OCI-LY7 (cell line): ENCODE measurements at regions not wholly inside any gene's neighbourhood (a gene's known extent, or its start where the extent isn't known, plus 50 kb on each side); places are given as distances from the start of the nearest gene placed in this dataset.
A peak's percentile ranks its signal among the peaks of the same experiment; 100 is the strongest.

Source experiments
- BruUV-seq: library from RNA; stranded (reverse); fragments of 400-500 nt; replicated peaks from 2 replicates; lab custom pipeline; 2021; lab: Mats Ljungman, UMichigan
- CTCF ChIA-PET: fragments of 300-600 bp; sonication (Branson Sonifier 250); formaldehyde crosslinking; loops from one replicate; lab custom pipeline; 2022; ENCODE audit warnings: antibody characterized with exemption; ENCODE audit not compliant: unreplicated experiment; lab: Charles Lee
- POLR2A ChIA-PET: fragments of 300-600 bp; sonication (Branson Sonifier 250); formaldehyde crosslinking; loops from one replicate; lab custom pipeline; 2022; ENCODE audit warnings: antibody characterized with exemption; lab: Charles Lee
- DNase-seq: peaks from one replicate; pipeline ENCODE4 v3.0.0-alpha.2; 2015; ENCODE audit warnings: low spot score
- H2AFZ ChIP-seq: fragments of 200-600 bp; sonication (generic), shearing (Covaris generic); 2 replicates; pipeline ENCODE4 v1.6.1; 2014; ENCODE audit warnings: mild to moderate bottlenecking, antibody characterized with exemption, low read length, moderate library complexity
- H3K27ac ChIP-seq: fragments of 200-600 bp; sonication (generic); 2 replicates; pipeline ENCODE4 v1.5.1; 2014; ENCODE audit warnings: mixed run types, low read depth, mild to moderate bottlenecking, moderate library complexity, low read length, inconsistent platforms; ENCODE audit not compliant: poor library complexity, severe bottlenecking
- H3K36me3 ChIP-seq: fragments of 200-600 bp; sonication (generic); 2 replicates; pipeline ENCODE4 v1.6.1; 2014; ENCODE audit warnings: mild to moderate bottlenecking, antibody characterized with exemption, low read length, moderate library complexity, mixed read lengths; ENCODE audit not compliant: insufficient read depth
- H3K4me1 ChIP-seq: fragments of 200-600 bp; sonication (generic); 2 replicates; pipeline ENCODE4 v1.5.1; 2014; ENCODE audit warnings: mild to moderate bottlenecking, low read length; ENCODE audit not compliant: insufficient read depth, poor library complexity, severe bottlenecking
- H3K4me2 ChIP-seq: fragments of 200-600 bp; sonication (generic); 2 replicates; pipeline ENCODE4 v1.6.1; 2014; ENCODE audit warnings: mild to moderate bottlenecking, low read length
- H3K4me3 ChIP-seq: fragments of 200-600 bp; sonication (generic); 2 replicates; pipeline ENCODE4 v1.5.1; 2014; ENCODE audit warnings: mild to moderate bottlenecking, low read depth, low read length; ENCODE audit not compliant: poor library complexity, severe bottlenecking
- H3K79me2 ChIP-seq: fragments of 200-600 bp; sonication (generic); 2 replicates; pipeline ENCODE4 v1.6.1; 2016; ENCODE audit warnings: low read depth, mild to moderate bottlenecking, low read length, moderate library complexity, mixed read lengths; ENCODE audit not compliant: insufficient read depth
- H3K9me2 ChIP-seq: fragments of 200-600 bp; sonication (generic); 2 replicates; pipeline ENCODE4 v1.6.1; 2016; ENCODE audit warnings: mild to moderate bottlenecking, low read length, mixed read lengths; ENCODE audit not compliant: insufficient read depth
- H3K9me3 ChIP-seq: fragments of 200-600 bp; sonication (generic); 2 replicates; pipeline ENCODE4 v1.6.1; 2014; ENCODE audit warnings: mild to moderate bottlenecking, mixed run types, low read length, mixed read lengths
- H4K20me1 ChIP-seq: fragments of 200-600 bp; sonication (generic); 2 replicates; pipeline ENCODE4 v1.6.1; 2014; ENCODE audit warnings: mild to moderate bottlenecking, antibody characterized with exemption, low read length, moderate library complexity, mixed read lengths; ENCODE audit not compliant: insufficient read depth
- EZH2phosphoT487 ChIP-seq: fragments of 200-600 bp; sonication (generic); IDR thresholded peaks from 2 replicates; pipeline ENCODE4 v1.6.1; 2018; ENCODE audit warnings: low read depth, borderline replicate concordance, mild to moderate bottlenecking, mixed run types, antibody characterized with exemption, low read length, moderate library complexity, mixed read lengths
- intact Hi-C: fragments of 100-400 bp; cut with micrococcal nuclease; formaldehyde crosslinking; loops from one replicate; pipeline ENCODE4 v1.10.0; 2022; ENCODE audit not compliant: unreplicated experiment
- TF ChIP-seq, protein P1 (sequence below): fragments of 200-600 bp; sonication (generic); conservative IDR thresholded peaks from 2 replicates; pipeline ENCODE4 v1.5.1; 2014; ENCODE audit warnings: mild to moderate bottlenecking, antibody characterized with exemption, low read length, moderate library complexity, mixed read lengths

DNA sequence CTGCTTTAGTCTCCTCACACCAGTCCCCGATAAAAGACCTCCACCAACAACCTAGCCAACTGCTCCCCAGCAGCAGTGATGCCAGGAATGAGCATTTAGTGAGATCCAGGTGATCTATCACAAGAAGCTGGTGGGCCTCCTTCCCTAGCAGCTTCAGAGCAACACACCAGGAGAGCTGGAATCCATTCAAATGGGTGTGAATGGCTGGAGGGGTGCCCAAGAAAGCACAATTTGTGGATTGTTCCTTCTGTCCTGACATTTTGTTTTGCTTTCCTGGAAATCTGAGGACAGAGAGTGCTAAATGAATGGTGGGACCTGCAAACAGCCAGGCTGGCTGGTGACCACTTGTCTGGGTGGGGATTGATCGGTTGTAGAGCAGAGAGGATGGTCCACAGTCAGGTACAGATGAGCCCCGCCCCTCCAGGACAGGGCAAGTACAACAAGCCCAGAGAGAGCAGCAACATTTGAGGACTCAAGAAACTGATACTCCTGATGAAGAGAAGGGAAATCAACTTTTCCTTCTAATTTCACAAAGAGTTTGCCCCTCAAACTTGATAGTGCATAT lies 316.8 kb downstream of the VPS13C start:
- H3K27ac ChIP-seq: no peak overlapping the region
- no peak overlapping the region for H2AFZ ChIP-seq
- H3K79me2 ChIP-seq: no peaks in the 10 kb centered on the region
- TF ChIP-seq, protein P1, sequence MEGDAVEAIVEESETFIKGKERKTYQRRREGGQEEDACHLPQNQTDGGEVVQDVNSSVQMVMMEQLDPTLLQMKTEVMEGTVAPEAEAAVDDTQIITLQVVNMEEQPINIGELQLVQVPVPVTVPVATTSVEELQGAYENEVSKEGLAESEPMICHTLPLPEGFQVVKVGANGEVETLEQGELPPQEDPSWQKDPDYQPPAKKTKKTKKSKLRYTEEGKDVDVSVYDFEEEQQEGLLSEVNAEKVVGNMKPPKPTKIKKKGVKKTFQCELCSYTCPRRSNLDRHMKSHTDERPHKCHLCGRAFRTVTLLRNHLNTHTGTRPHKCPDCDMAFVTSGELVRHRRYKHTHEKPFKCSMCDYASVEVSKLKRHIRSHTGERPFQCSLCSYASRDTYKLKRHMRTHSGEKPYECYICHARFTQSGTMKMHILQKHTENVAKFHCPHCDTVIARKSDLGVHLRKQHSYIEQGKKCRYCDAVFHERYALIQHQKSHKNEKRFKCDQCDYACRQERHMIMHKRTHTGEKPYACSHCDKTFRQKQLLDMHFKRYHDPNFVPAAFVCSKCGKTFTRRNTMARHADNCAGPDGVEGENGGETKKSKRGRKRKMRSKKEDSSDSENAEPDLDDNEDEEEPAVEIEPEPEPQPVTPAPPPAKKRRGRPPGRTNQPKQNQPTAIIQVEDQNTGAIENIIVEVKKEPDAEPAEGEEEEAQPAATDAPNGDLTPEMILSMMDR: no peak
- no peak for TF ChIP-seq EZH2phosphoT487
- ChIA-PET CTCF (no interaction called here), POLR2A (no interaction called here)
- DNase-seq: no peak
- no peaks in the 10 kb centered on the region for H3K4me1 ChIP-seq
- no peaks in the 10 kb centered on the region for H4K20me1 ChIP-seq
- no peak overlapping the region for H3K4me3 ChIP-seq
- no TSS peak for BruUV-seq
- H3K9me3 ChIP-seq: no peaks in the 10 kb centered on the region
- no peaks in the 10 kb centered on the region for H3K9me2 ChIP-seq
- no peaks in the 10 kb centered on the region for H3K36me3 ChIP-seq
- no peak overlapping the region for H3K4me2 ChIP-seq
- intact Hi-C loops: no loop called here

DNA sequence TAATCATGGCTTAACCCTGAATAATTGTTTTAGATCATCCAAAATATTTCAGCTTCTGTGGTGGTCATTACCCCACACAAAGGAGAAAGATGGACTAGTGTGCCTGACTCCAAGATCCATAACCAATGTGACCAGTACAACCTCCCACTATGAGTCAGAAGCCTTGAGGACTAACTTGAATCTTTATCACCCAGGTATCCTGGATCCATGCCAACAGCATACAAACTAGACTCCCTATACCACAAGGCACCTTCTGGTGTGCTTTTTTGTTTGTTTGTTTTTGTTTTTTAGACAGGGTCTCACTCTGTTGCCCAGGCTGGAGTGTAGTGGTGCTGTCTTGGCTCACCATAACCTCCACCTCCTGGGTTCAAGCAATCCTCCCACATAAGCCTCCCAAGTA lies 317.7 kb downstream of the VPS13C start:
- Histone ChIP-seq H3K79me2 (no peaks in the 10 kb centered on the region), H3K4me3 (no peak overlapping the region), H2AFZ (no peak overlapping the region), H3K27ac (no peak overlapping the region), H4K20me1 (no peaks in the 10 kb centered on the region), H3K36me3 (no peaks in the 10 kb centered on the region), H3K4me1 (no peaks in the 10 kb centered on the region), H3K4me2 (no peak overlapping the region), H3K9me3 (no peaks in the 10 kb centered on the region), H3K9me2 (no peaks in the 10 kb centered on the region)
- TF ChIP-seq, protein P1: no peak
- no peak for TF ChIP-seq EZH2phosphoT487
- BruUV-seq: no TSS peak
- CTCF ChIA-PET: no interaction called here
- POLR2A ChIA-PET: no interaction called here
- intact Hi-C loops: no loop called here
- DNase-seq: no peak

DNA sequence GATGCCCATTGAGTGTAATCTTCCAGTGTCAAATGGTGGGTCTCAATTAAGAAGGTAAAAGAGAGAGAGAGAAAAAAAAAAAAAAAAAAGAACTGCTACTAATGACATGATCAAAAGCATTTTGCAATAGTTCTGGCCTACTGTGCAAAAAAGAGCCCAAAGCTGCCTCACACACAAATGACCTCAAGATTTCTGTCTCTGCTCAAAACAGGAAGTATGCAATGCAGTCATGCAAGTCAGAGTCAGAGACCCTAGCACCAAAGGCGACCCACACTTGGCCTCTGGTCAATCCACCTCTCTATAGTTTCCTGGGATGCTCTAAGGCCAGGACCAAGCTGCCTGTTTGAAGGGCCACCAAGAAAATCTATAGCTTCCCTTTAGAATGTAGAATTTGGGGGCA lies 323.5 kb downstream of the VPS13C start:
- H3K9me2 ChIP-seq: no peaks in the 10 kb centered on the region
- no peaks in the 10 kb centered on the region for H3K36me3 ChIP-seq
- peaks cover 4% of the 10 kb centered on the region for H3K4me1 ChIP-seq
- intact Hi-C loops: no loop called here
- H3K4me2 ChIP-seq: no peak overlapping the region
- CTCF ChIA-PET: no interaction called here
- POLR2A ChIA-PET: interaction anchor here (0.7 to 1.2 kb wide), 3 partner anchors 9 to 14 kb away, joined by 3 to 9 read pairs (median 7); no protein-coding TSS in a partner anchor
- no TSS peak for BruUV-seq
- peak; percentile 21 for DNase-seq
- no peak overlapping the region for H3K4me3 ChIP-seq
- no peaks in the 10 kb centered on the region for H4K20me1 ChIP-seq
- no peaks in the 10 kb centered on the region for H3K79me2 ChIP-seq
- no peak overlapping the region for H2AFZ ChIP-seq
- no peaks in the 10 kb centered on the region for H3K9me3 ChIP-seq
- no peak for TF ChIP-seq EZH2phosphoT487
- TF ChIP-seq, protein P1: no peak
- H3K27ac ChIP-seq: no peak overlapping the region
